Ovary (tissue), 7 donors: ENCODE measurements at regions not wholly inside any gene's neighbourhood (a gene's known extent, or its start where the extent isn't known, plus 50 kb on each side); places are given as distances from the start of the nearest gene placed in this dataset.
"Not testable (repeated sequence)": the region's sequence is repeated elsewhere in the genome, so short reads cannot be mapped to it uniquely, and the experiment has no call there.

Experiments
- DNase-seq, 5 donors: peaks; one replicate each; pipeline ENCODE4 v3.0.0-alpha.2; 2019 to 2020
- H3K27ac ChIP-seq, 2 donors: fragments of 200-600 bp; one replicate each; pipeline versions ENCODE4 v1.5.1 to v1.8.0; 2019 to 2022
- H3K27me3 ChIP-seq: fragments of 200-600 bp; one replicate; pipeline ENCODE4 v1.8.0; 2022
- H3K36me3 ChIP-seq: fragments of 200-600 bp; sonication (generic); one replicate; pipeline ENCODE4 v1.5.1; 2019
- H3K4me1 ChIP-seq: one replicate; pipeline ENCODE4 v1.8.1; 2013; ENCODE audit warnings: mild to moderate bottlenecking, moderate library complexity; ENCODE audit not compliant: insufficient read depth
- H3K4me3 ChIP-seq: fragments of 200-600 bp; sonication (generic); one replicate; pipeline ENCODE4 v1.5.1; 2017
- H3K9me3 ChIP-seq, 2 donors: fragments of 200-600 bp in 1 of 2; sonication (generic) in 1 of 2; one replicate each; pipeline versions ENCODE4 v1.5.1 to v1.8.1; 2013 to 2019; ENCODE audit warnings: mild to moderate bottlenecking in 1 of 2, moderate library complexity in 1 of 2
- CTCF ChIP-seq, 3 donors: fragments of 450-650 bp in 2 of 3; fragments of 200-600 bp in 1 of 3; IDR thresholded peaks; one replicate each; pipeline versions ENCODE4 v1.5.1 to v1.8.0; 2016 to 2022; ENCODE audit warnings: antibody characterized with exemption in 3 of 3, mild to moderate bottlenecking in 1 of 3
- EP300 ChIP-seq: sonication (generic); formaldehyde crosslinking; IDR thresholded peaks from one replicate; pipeline ENCODE4 v1.6.1; 2017; ENCODE audit warnings: antibody characterized with exemption
- POLR2A ChIP-seq: fragments of 450-650 bp; IDR thresholded peaks from one replicate; pipeline ENCODE4 v1.6.1; 2017; ENCODE audit warnings: antibody characterized with exemption, mild to moderate bottlenecking, moderate library complexity
- whole genome bisulfite sequencing, 3 donors: extraction: QIAGEN DNeasy Blood & Tissue Kit in 1 of 3; methylation state at CpG; one replicate each; pipeline versions ENCODE4 v1.1.5 to v1.1.7; 2013 to 2017; 5-methylcytosine and 5-hydroxymethylcytosine counted together
- intact Hi-C, 4 donors: fragments of 100-400 bp; cut with DNase I; formaldehyde crosslinking; loops; one replicate each; pipeline versions ENCODE4 v1.11.0 to v1.15.1; 2022 to 2023
- donor health status: DM: no; HTN: no; CAD: no; lungs with moderate emphysema.
- donor health status: DM: no; HTN: no; CAD: no.
- donor health status: Bipolar disorder and iron deficiency.
- donor health status: DM: no; HTN: no; CAD: no.
- donor health status: DM: yes; HTN: yes; CAD: no.

GRCh38 chr14:105857220-105857825 lies 330.9 kb downstream of the TMEM121 start:
- Histone ChIP-seq H3K9me3 (peaks cover 0 to 7% of the 10 kb centered on the region in 2 donors), H3K27me3 (no peaks in the 10 kb centered on the region), H3K4me1 (no peaks in the 10 kb centered on the region), H3K36me3 (no peaks in the 10 kb centered on the region), H3K4me3 (no peak overlapping the region), H3K27ac (no peak overlapping the region)
- intact Hi-C loops = no loop called here
- peak in 3 of 5 donors; percentile 3 to 13 (median 4) for DNase-seq
- no peak for TF ChIP-seq EP300
- TF ChIP-seq CTCF (IDR thresholded peaks at IDR 0.05) = no peak
- TF ChIP-seq POLR2A = no peak
- WGBS, 3 donors = 55 to 100% (median 93%) methylated on average over 1 of the region's 1 CpG

- H3K9me3 ChIP-seq = peaks cover 0 to 7% of the 10 kb centered on the region in 2 donors
- H3K36me3 ChIP-seq = no peaks in the 10 kb centered on the region
- intact Hi-C loops = no loop called here
- H3K27me3 ChIP-seq = no peaks in the 10 kb centered on the region
- DNase-seq = peak; percentile 3 to 17 (median 5)
- TF ChIP-seq EP300 = no peak
- TF ChIP-seq POLR2A = no peak
- TF ChIP-seq CTCF (IDR thresholded peaks at IDR 0.05) = no peak
- no peak overlapping the region for H3K4me3 ChIP-seq
- 83 to 100% (median 87%) methylated on average over 5 to 9 of the region's 9 CpGs for WGBS, 3 donors
- H3K4me1 ChIP-seq = no peaks in the 10 kb centered on the region
- no peak overlapping the region for H3K27ac ChIP-seq
These were observed 331.7 kb downstream of the TMEM121 start for GRCh38 chr14:105857826-105858675.

- Histone ChIP-seq H3K27me3 (no peaks in the 10 kb centered on the region), H3K4me3 (no peak overlapping the region), H3K9me3 (peaks cover 0 to 7% of the 10 kb centered on the region in 2 donors), H3K4me1 (no peaks in the 10 kb centered on the region), H3K36me3 (no peaks in the 10 kb centered on the region), H3K27ac (no peak overlapping the region)
- TF ChIP-seq CTCF (IDR thresholded peaks at IDR 0.05) (no peak), POLR2A (no peak), EP300 (no peak)
- 83 to 90% (median 87%) methylated on average over 4 of the region's 4 CpGs for WGBS, 3 donors
- DNase-seq = peak in 4 of 5 donors; percentile 1 to 8 (median 6)
- intact Hi-C loops = no loop called here
These were observed 332.3 kb downstream of the TMEM121 start for GRCh38 chr14:105858676-105859025.

GRCh38 chr14:105859073-105859716 lies 332.8 kb downstream of the TMEM121 start:
- H3K9me3 ChIP-seq, intact Hi-C loops, H3K27ac ChIP-seq, H3K36me3 ChIP-seq, H3K4me1 ChIP-seq, H3K4me3 ChIP-seq, H3K27me3 ChIP-seq: not testable (repeated sequence)
- 79 to 84% (median 83%) methylated on average over 11 to 16 of the region's 16 CpGs for WGBS, 3 donors
- peak in 3 of 5 donors; percentile 3 to 4 (median 4) for DNase-seq
